ENCODE measurements at regions not wholly inside any gene's neighbourhood (a gene's known extent, or its start where the extent isn't known, plus 50 kb on each side); places are given as distances from the start of the nearest gene placed in this dataset.
"Not testable (repeated sequence)": the region's sequence is repeated elsewhere in the genome, so short reads cannot be mapped to it uniquely, and the experiment has no call there.

- FAIRE-seq (peak; percentile 58), DNase-seq (ENCODE audit: low spot score) (no peak)
Measured at GRCh38 chr19:28578786-28579505, 634.0 kb downstream of the UQCRFS1 start.

- DNase-seq (ENCODE audit: low spot score) (no peak), FAIRE-seq (no peak)
Measured at GRCh38 chr19:28578208-28578607, 634.7 kb downstream of the UQCRFS1 start.

- FAIRE-seq (no peak), DNase-seq (ENCODE audit: low spot score) (no peak)
Measured at GRCh38 chr19:28577666-28578065, 635.3 kb downstream of the UQCRFS1 start.

- DNase-seq (ENCODE audit: low spot score) (no peak), FAIRE-seq (no peak)
Measured at GRCh38 chr19:28577233-28577632, 635.7 kb downstream of the UQCRFS1 start.

GRCh38 chr19:28575816-28576215 lies 637.1 kb downstream of the UQCRFS1 start:
- no peak for DNase-seq (ENCODE audit: low spot score)
- peak; percentile 37 for FAIRE-seq

GRCh38 chr19:28575312-28575711 lies 637.6 kb downstream of the UQCRFS1 start:
- DNase-seq (ENCODE audit: low spot score): not testable (repeated sequence)
- peak; percentile 90 for FAIRE-seq

GRCh38 chr19:28574212-28574611 lies 638.7 kb downstream of the UQCRFS1 start:
- FAIRE-seq (peak; percentile 56), DNase-seq (ENCODE audit: low spot score) (no peak)

- FAIRE-seq (no peak), DNase-seq (ENCODE audit: low spot score) (no peak)
Measured at GRCh38 chr19:28569132-28570131, 643.5 kb downstream of the UQCRFS1 start.

- no peak for FAIRE-seq
Measured at GRCh38 chr19:28567834-28568233, 645.1 kb downstream of the UQCRFS1 start.

GRCh38 chr19:28563964-28564921 lies 648.7 kb downstream of the UQCRFS1 start:
- no peak for DNase-seq (ENCODE audit: low spot score)
- FAIRE-seq: no peak

More at GRCh38 chr19:28567834-28568233, 645.1 kb downstream of the UQCRFS1 start:
- no peak for DNase-seq (ENCODE audit: low spot score)

GRCh38 chr19:28560786-28561185 lies 652.2 kb downstream of the UQCRFS1 start:
- DNase-seq (ENCODE audit: low spot score): no peak
- FAIRE-seq: no peak

GRCh38 chr19:28558783-28559182 lies 654.2 kb downstream of the UQCRFS1 start:
- DNase-seq (ENCODE audit: low spot score) (no peak), FAIRE-seq (no peak)

- no peak for FAIRE-seq
- no peak for DNase-seq (ENCODE audit: low spot score)
Measured at GRCh38 chr19:28556371-28556770, 656.6 kb downstream of the UQCRFS1 start.

- FAIRE-seq (peak; percentile 35), DNase-seq (ENCODE audit: low spot score) (no peak)
Measured at GRCh38 chr19:28555317-28555716, 657.6 kb downstream of the UQCRFS1 start.

- peak; percentile 17 for FAIRE-seq
- no peak for DNase-seq (ENCODE audit: low spot score)
Measured at GRCh38 chr19:28554321-28555091, 658.4 kb downstream of the UQCRFS1 start.

- FAIRE-seq: no peak
- DNase-seq (ENCODE audit: low spot score): no peak
Measured at GRCh38 chr19:28553764-28554163, 659.2 kb downstream of the UQCRFS1 start.

- FAIRE-seq (peak; percentile 5), DNase-seq (ENCODE audit: low spot score) (peak; percentile 63)
Measured at GRCh38 chr19:28553005-28553404, 659.9 kb downstream of the UQCRFS1 start.

GRCh38 chr19:28549680-28550277 lies 663.2 kb downstream of the UQCRFS1 start:
- DNase-seq (ENCODE audit: low spot score) (no peak), FAIRE-seq (no peak)

- FAIRE-seq: no peak
- DNase-seq (ENCODE audit: low spot score): no peak
Measured at GRCh38 chr19:28546148-28546685, 666.7 kb downstream of the UQCRFS1 start.

GRCh38 chr19:28545397-28545796 lies 667.6 kb downstream of the UQCRFS1 start:
- not testable (repeated sequence) for FAIRE-seq; DNase-seq (ENCODE audit: low spot score)

Measured in urothelium cell line (cell line).